Natural killer cell (primary cell): ENCODE measurements at regions not wholly inside any gene's neighbourhood (a gene's known extent, or its start where the extent isn't known, plus 50 kb on each side); places are given as distances from the start of the nearest gene placed in this dataset.

Source experiments
- ATAC-seq, 3 donors: fragments of 150-1000 bp in 2 of 3; fragments of 200-7000 bp in 1 of 3; cut with Tn5 transposase; 1 replicate in 1 of 3; 2 replicates in 2 of 3; pipeline ENCODE4 v1.10.0; 2021; ENCODE audit warnings: mild to moderate bottlenecking in 2 of 3, moderate library complexity in 2 of 3
- DNase-seq, 2 donors: peaks; one replicate each; pipeline versions ENCODE4 v3.0.0 to v3.0.0-alpha.2; 2013 to 2021; ENCODE audit warnings: mixed read lengths in 1 of 2
- H3K27ac ChIP-seq: one replicate; pipeline ENCODE4 v1.5.1; 2013; ENCODE audit warnings: mild to moderate bottlenecking, low read length
- H3K27me3 ChIP-seq: one replicate; pipeline ENCODE4 v1.6.1; 2013; ENCODE audit warnings: low read length; ENCODE audit not compliant: control insufficient read depth, insufficient read depth
- H3K36me3 ChIP-seq: one replicate; pipeline ENCODE4 v1.6.1; 2013; ENCODE audit warnings: low read length; ENCODE audit not compliant: control insufficient read depth, insufficient read depth
- H3K4me1 ChIP-seq: one replicate; pipeline ENCODE4 v1.6.1; 2013; ENCODE audit warnings: low read length; ENCODE audit not compliant: control insufficient read depth, insufficient read depth
- H3K4me3 ChIP-seq: one replicate; pipeline ENCODE4 v1.5.1; 2013; ENCODE audit warnings: low read length
- H3K9me3 ChIP-seq: one replicate; pipeline ENCODE4 v1.6.1; 2013; ENCODE audit warnings: low read length; ENCODE audit not compliant: control insufficient read depth, insufficient read depth
- H3K27ac Mint-ChIP-seq, 2 donors: one replicate each; pipeline ENCODE4 v1.8.0; 2022; ENCODE audit warnings: mild to moderate bottlenecking in 2 of 2, mixed read lengths in 2 of 2, moderate library complexity in 1 of 2
- H3K27me3 Mint-ChIP-seq, 2 donors: one replicate each; pipeline ENCODE4 v1.8.0; 2022; ENCODE audit warnings: low read depth in 2 of 2, mixed read lengths in 2 of 2
- H3K36me3 Mint-ChIP-seq: one replicate; pipeline ENCODE4 v1.8.0; 2022; ENCODE audit warnings: mixed read lengths
- H3K4me1 Mint-ChIP-seq, 2 donors: one replicate each; pipeline ENCODE4 v1.8.0; 2022; ENCODE audit warnings: mixed read lengths in 2 of 2
- H3K4me3 Mint-ChIP-seq: one replicate; pipeline ENCODE4 v1.8.0; 2022; ENCODE audit warnings: mild to moderate bottlenecking, moderate library complexity, mixed read lengths
- H3K9me3 Mint-ChIP-seq, 2 donors: one replicate each; pipeline ENCODE4 v1.8.0; 2022; ENCODE audit warnings: mixed read lengths in 2 of 2
- CTCF ChIP-seq: fragments of 200-600 bp; IDR thresholded peaks from one replicate; pipeline ENCODE4 v1.8.0; 2022; ENCODE audit warnings: antibody characterized with exemption
- WGBS: methylation state at CpG from one replicate; pipeline ENCODE4 v1.1.7; 2013; ENCODE audit warnings: missing lambda C conversion rate; ENCODE audit not compliant: insufficient coverage; 5-methylcytosine and 5-hydroxymethylcytosine counted together
- intact Hi-C: fragments of 100-400 bp; cut with micrococcal nuclease; formaldehyde crosslinking; loops from one replicate; pipeline ENCODE4 v1.14.2; 2022

GRCh38 chrX:20686256-20686655 is 419.5 kb upstream of the RPS6KA3 start:
- H3K4me1 Mint-ChIP-seq: no peaks in the 10 kb centered on the region
- no peak overlapping the region for H3K4me3 ChIP-seq
- H3K4me1 ChIP-seq: no peaks in the 10 kb centered on the region
- H3K36me3 Mint-ChIP-seq: no peaks in the 10 kb centered on the region
- ATAC-seq (no peak), DNase-seq (no peak)
- peaks cover 0 to 8% of the 10 kb centered on the region in 2 donors for H3K27me3 Mint-ChIP-seq
- H3K9me3 ChIP-seq: no peaks in the 10 kb centered on the region
- peaks cover 0 to 4% of the 10 kb centered on the region in 2 donors for H3K9me3 Mint-ChIP-seq
- no peaks in the 10 kb centered on the region for H3K36me3 ChIP-seq
- H3K27ac Mint-ChIP-seq: no peak overlapping the region
- no peaks in the 10 kb centered on the region for H3K27me3 ChIP-seq
- TF ChIP-seq CTCF: no peak
- no peak overlapping the region for H3K4me3 Mint-ChIP-seq
- WGBS: 97% methylated on average over 6 of the region's 7 CpGs
- intact Hi-C loops: no loop called here
- no peak overlapping the region for H3K27ac ChIP-seq

DNA sequence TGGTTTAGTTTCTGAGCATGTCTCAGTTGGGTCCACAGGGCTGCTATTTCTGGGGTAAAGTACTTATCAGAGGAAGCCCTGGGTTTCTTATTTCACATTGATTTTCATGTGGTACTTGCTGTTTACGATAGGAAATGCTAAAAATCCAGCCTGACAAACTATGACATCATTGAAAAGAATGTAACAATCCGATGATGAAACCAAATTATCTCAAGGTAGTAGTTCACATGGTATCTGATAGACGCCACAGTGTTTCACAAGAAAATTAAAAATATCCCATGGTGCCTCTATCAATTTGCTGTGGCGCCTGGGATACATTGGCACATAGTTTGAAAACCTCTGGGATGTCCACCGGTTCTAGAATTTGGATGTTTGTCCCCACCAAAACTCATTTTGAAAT is 418.9 kb upstream of the RPS6KA3 start:
- peaks cover 0 to 8% of the 10 kb centered on the region in 2 donors for H3K27me3 Mint-ChIP-seq
- H3K4me1 Mint-ChIP-seq: no peaks in the 10 kb centered on the region
- TF ChIP-seq CTCF: no peak
- Histone ChIP-seq H3K9me3 (no peaks in the 10 kb centered on the region), H3K36me3 (no peaks in the 10 kb centered on the region), H3K27me3 (no peaks in the 10 kb centered on the region), H3K4me1 (no peaks in the 10 kb centered on the region), H3K4me3 (no peak overlapping the region), H3K27ac (no peak overlapping the region)
- peaks cover 0 to 4% of the 10 kb centered on the region in 2 donors for H3K9me3 Mint-ChIP-seq
- intact Hi-C loops: no loop called here
- WGBS: 88% methylated on average over 5 of the region's 5 CpGs
- ATAC-seq (no peak), DNase-seq (no peak)
- H3K36me3 Mint-ChIP-seq: no peaks in the 10 kb centered on the region
- no peak overlapping the region for H3K27ac Mint-ChIP-seq
- no peak overlapping the region for H3K4me3 Mint-ChIP-seq

DNA sequence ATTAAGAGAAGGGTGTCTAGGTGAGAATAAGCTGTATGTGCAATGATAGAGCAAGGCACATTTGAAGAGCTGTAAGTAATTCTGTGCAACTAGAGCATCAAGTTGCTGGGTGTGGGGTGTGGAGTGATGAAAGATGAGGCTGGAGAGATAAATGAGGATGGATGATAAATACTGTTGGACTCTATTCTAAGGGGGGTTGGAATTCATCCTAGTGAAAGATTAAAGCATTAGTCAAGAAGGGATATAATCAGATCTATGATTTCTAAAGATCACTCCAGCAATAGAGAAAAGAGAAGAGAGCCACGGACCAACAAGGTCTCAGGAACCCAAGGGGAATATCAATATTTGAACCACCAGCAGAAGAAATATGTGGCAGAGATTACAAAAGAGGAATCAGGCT is 415.0 kb upstream of the RPS6KA3 start:
- H3K4me3 Mint-ChIP-seq: no peak overlapping the region
- Histone ChIP-seq H3K9me3 (no peaks in the 10 kb centered on the region), H3K27me3 (no peaks in the 10 kb centered on the region), H3K27ac (no peak overlapping the region), H3K4me1 (no peaks in the 10 kb centered on the region), H3K36me3 (no peaks in the 10 kb centered on the region), H3K4me3 (no peak overlapping the region)
- no peak for ATAC-seq
- H3K4me1 Mint-ChIP-seq: no peaks in the 10 kb centered on the region
- no peak for TF ChIP-seq CTCF
- intact Hi-C loops: no loop called here
- WGBS: no CpG with 5 or more reads among the region's 1 CpG
- DNase-seq: no peak
- no peak overlapping the region for H3K27ac Mint-ChIP-seq
- H3K9me3 Mint-ChIP-seq: no peaks in the 10 kb centered on the region
- no peaks in the 10 kb centered on the region for H3K27me3 Mint-ChIP-seq
- no peaks in the 10 kb centered on the region for H3K36me3 Mint-ChIP-seq

DNA sequence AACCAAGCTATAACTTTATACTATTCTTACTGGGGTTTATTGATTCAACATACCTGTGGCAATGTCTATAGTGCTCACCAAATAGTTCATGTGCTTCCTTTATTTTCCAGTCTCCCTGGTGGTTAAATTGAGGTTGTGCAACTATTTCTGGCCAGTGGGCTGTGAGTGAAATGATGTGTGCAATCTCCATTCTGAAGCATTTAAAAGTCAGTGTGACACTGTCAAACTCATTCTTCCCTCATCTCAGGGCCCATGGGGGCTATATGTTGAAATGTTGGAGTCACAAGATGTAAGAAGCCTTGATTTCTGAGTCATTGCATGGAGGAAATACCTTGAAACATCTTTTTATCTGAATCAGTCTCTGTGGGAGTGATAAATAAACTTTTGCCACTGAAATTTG is 414.3 kb upstream of the RPS6KA3 start:
- Histone ChIP-seq H3K9me3 (no peaks in the 10 kb centered on the region), H3K36me3 (no peaks in the 10 kb centered on the region), H3K4me3 (no peak overlapping the region), H3K27me3 (no peaks in the 10 kb centered on the region), H3K4me1 (no peaks in the 10 kb centered on the region), H3K27ac (no peak overlapping the region)
- H3K4me1 Mint-ChIP-seq: no peaks in the 10 kb centered on the region
- no peaks in the 10 kb centered on the region for H3K27me3 Mint-ChIP-seq
- no peak for ATAC-seq
- H3K9me3 Mint-ChIP-seq: no peaks in the 10 kb centered on the region
- no peak for DNase-seq
- TF ChIP-seq CTCF: no peak
- intact Hi-C loops: no loop called here
- H3K27ac Mint-ChIP-seq: no peak overlapping the region
- H3K36me3 Mint-ChIP-seq: no peaks in the 10 kb centered on the region
- H3K4me3 Mint-ChIP-seq: no peak overlapping the region
